NCI-H1694 (cell line): ENCODE measurements at regions not wholly inside any gene's neighbourhood (a gene's known extent, or its start where the extent isn't known, plus 50 kb on each side); places are given as distances from the start of the nearest gene placed in this dataset.

Source experiments
- DNase-seq: peaks from one replicate; lab custom pipeline; 2025; lab: John Stamatoyannopoulos, UW

- no peak for DNase-seq
These were observed 288.1 kb upstream of the GPC6 start for GRCh38 chr13:92938486-92939020.

- DNase-seq: no peak
These were observed 285.4 kb upstream of the GPC6 start for GRCh38 chr13:92941167-92941566.

GRCh38 chr13:92947770-92948434 is 278.7 kb upstream of the GPC6 start:
- no peak for DNase-seq

- DNase-seq: no peak
These were observed 275.8 kb upstream of the GPC6 start for GRCh38 chr13:92950771-92951170.

GRCh38 chr13:92951273-92951890 is 275.2 kb upstream of the GPC6 start:
- no peak for DNase-seq

GRCh38 chr13:92952161-92952560 is 274.4 kb upstream of the GPC6 start:
- no peak for DNase-seq

- DNase-seq: no peak
These were observed 271.9 kb upstream of the GPC6 start for GRCh38 chr13:92954746-92955145.

- no peak for DNase-seq
These were observed 266.8 kb upstream of the GPC6 start for GRCh38 chr13:92959790-92960189.

GRCh38 chr13:92963029-92963428 is 263.6 kb upstream of the GPC6 start:
- no peak for DNase-seq

GRCh38 chr13:92966341-92966740 is 260.3 kb upstream of the GPC6 start:
- no peak for DNase-seq

GRCh38 chr13:92966900-92967299 is 259.7 kb upstream of the GPC6 start:
- DNase-seq: no peak

- DNase-seq: peak; percentile 6
These were observed 258.7 kb upstream of the GPC6 start for GRCh38 chr13:92967923-92968322.

GRCh38 chr13:92972751-92973150 is 253.9 kb upstream of the GPC6 start:
- DNase-seq: no peak

- DNase-seq: no peak
These were observed 251.6 kb upstream of the GPC6 start for GRCh38 chr13:92974905-92975429.

GRCh38 chr13:92976657-92977056 is 249.9 kb upstream of the GPC6 start:
- DNase-seq: no peak

- no peak for DNase-seq
These were observed 242.5 kb upstream of the GPC6 start for GRCh38 chr13:92984151-92984550.

- no peak for DNase-seq
These were observed 237.3 kb upstream of the GPC6 start for GRCh38 chr13:92989301-92989700.

- no peak for DNase-seq
These were observed 234.9 kb upstream of the GPC6 start for GRCh38 chr13:92991692-92992091.

- DNase-seq: no peak
These were observed 232.6 kb upstream of the GPC6 start for GRCh38 chr13:92994056-92994455.

- no peak for DNase-seq
These were observed 224.6 kb upstream of the GPC6 start for GRCh38 chr13:93001866-93002461.

- DNase-seq: no peak
These were observed 223.1 kb upstream of the GPC6 start for GRCh38 chr13:93003531-93003930.

- DNase-seq: no peak
These were observed 221.7 kb upstream of the GPC6 start for GRCh38 chr13:93004919-93005318.

GRCh38 chr13:93007928-93008327 is 218.7 kb upstream of the GPC6 start:
- DNase-seq: no peak
